Upper lobe of right lung (tissue), 1 donor: ENCODE measurements at regions not wholly inside any gene's neighbourhood (a gene's known extent, or its start where the extent isn't known, plus 50 kb on each side); places are given as distances from the start of the nearest gene placed in this dataset.

Experiments used
- ATAC-seq: fragments of 200-7000 bp; cut with Tn5 transposase; one replicate; pipeline ENCODE4 v1.9.1; 2020; ENCODE audit warnings: mild to moderate bottlenecking, moderate library complexity
- DNase-seq: peaks from one replicate; pipeline ENCODE4 v3.0.0-alpha.2; 2020
- H3K27ac ChIP-seq: fragments of 200-600 bp; one replicate; pipeline ENCODE4 v1.8.0; 2022
- H3K27me3 ChIP-seq: fragments of 200-600 bp; one replicate; pipeline ENCODE4 v1.8.0; 2022; ENCODE audit warnings: mild to moderate bottlenecking
- H3K36me3 ChIP-seq: fragments of 200-600 bp; one replicate; pipeline ENCODE4 v1.8.0; 2022
- H3K4me1 ChIP-seq: fragments of 200-600 bp; one replicate; pipeline ENCODE4 v1.8.0; 2022
- H3K4me3 ChIP-seq: fragments of 200-600 bp; one replicate; pipeline ENCODE4 v1.8.0; 2022; ENCODE audit warnings: mild to moderate bottlenecking
- H3K9me3 ChIP-seq: fragments of 200-600 bp; one replicate; pipeline ENCODE4 v1.8.0; 2022
- CTCF ChIP-seq: fragments of 200-600 bp; IDR thresholded peaks from one replicate; pipeline ENCODE4 v1.8.0; 2022; ENCODE audit warnings: antibody characterized with exemption
- intact Hi-C: fragments of 100-400 bp; cut with DNase I; formaldehyde crosslinking; loops from one replicate; pipeline ENCODE4 v1.11.0; 2022
- donor health status: DM: no; HTN: yes; CAD: no; lungs with severe emphysema.

GRCh38 chr16:86363836-86364618, 146.3 kb upstream of the FOXF1 start:
- Histone ChIP-seq H3K9me3 (no peaks in the 10 kb centered on the region), H3K27me3 (peaks cover 8% of the 10 kb centered on the region), H3K27ac (no peak overlapping the region), H3K4me1 (peaks cover 6% of the 10 kb centered on the region), H3K4me3 (no peak overlapping the region), H3K36me3 (no peaks in the 10 kb centered on the region)
- DNase-seq = no peak
- intact Hi-C loops = no loop called here
- TF ChIP-seq CTCF = no peak
- ATAC-seq = no peak

DNA sequence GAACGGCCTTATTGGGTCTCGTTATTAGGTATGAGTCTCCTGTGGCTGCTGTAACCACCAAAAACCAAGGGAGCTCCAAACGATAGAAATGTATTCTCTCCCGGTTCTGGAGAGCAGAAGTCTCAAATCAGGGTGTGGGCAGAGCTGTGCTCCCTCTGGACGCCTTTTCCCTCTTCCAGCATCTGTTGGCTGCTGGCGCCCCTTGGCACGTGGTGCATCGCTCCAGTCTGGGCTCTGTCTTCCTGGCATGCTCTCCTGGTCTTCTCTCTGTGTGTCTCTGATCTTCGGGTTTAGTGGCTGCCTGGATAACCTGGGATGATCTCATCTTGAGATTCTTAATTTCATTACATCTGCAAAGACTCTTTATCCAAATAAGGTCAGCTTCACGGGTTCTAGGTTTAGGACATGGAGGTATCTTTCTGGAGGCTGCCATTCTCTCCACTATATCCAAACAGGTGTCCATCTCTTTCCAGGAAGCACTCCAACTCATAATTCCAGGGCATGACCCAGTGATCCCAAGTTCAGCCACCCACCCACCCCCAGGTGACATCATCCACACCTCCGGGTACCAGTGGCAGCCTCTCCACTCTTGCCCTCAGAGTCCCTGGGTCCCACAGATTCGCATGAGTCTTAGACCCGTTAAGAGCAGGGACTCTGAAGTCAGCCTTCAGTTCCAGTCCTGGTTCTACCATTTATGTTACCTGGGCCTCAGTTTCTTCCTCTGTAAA, 145.5 kb upstream of the FOXF1 start:
- no peak for DNase-seq
- no peak for ATAC-seq

DNA sequence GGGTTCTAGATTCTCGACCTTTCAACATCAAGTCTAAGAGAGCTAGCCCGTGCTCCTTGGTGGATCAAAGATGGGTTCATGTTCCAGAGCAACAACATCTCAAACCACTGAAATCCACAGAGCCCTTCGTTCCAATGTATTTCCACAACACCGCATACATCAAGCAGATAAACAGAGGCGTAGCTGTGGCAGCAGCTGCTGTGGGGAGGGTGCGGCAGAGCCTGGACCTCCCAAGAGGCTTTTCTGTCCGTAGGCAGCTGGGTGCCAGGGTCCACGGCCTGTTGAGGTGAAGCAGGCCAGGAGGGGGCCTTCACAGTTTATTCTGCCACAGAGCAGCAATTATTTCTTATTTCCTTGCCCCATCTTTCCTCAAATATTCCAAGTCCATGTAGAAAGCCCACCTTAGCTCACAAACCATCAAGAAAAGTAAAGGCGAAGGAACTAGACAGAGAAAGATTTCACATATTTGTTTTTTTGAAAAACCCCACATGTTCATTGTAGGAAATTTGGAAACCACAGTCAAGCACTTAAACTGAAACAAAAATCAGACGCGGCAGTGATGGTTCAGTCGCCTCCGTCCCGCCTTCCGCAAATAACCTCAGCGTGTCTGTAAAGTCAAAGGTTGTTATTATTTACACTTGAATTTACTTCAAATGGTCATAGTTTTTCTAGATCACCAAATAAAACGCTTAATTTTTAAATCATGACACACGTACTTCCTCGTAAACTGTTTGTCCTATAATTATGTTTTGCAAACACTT, 144.6 kb upstream of the FOXF1 start:
- no peak for TF ChIP-seq CTCF
- H3K9me3 ChIP-seq = no peaks in the 10 kb centered on the region
- H3K27ac ChIP-seq = no peak overlapping the region
- intact Hi-C loops = no loop called here
- no peak overlapping the region for H3K4me3 ChIP-seq
- no peaks in the 10 kb centered on the region for H3K36me3 ChIP-seq
- peaks cover 8% of the 10 kb centered on the region for H3K27me3 ChIP-seq
- DNase-seq (no peak), ATAC-seq (no peak)
- peaks cover 6% of the 10 kb centered on the region for H3K4me1 ChIP-seq

More for the DNA sequence above, 145.5 kb upstream of the FOXF1 start:
- intact Hi-C loops = no loop called here
- peaks cover 8% of the 10 kb centered on the region for H3K27me3 ChIP-seq
- no peaks in the 10 kb centered on the region for H3K9me3 ChIP-seq
- H3K4me3 ChIP-seq = no peak overlapping the region
- TF ChIP-seq CTCF = no peak
- H3K4me1 ChIP-seq = peaks cover 6% of the 10 kb centered on the region
- no peak overlapping the region for H3K27ac ChIP-seq
- H3K36me3 ChIP-seq = no peaks in the 10 kb centered on the region

- no peak overlapping the region for H3K27ac ChIP-seq
- no peak for TF ChIP-seq CTCF
- intact Hi-C loops = no loop called here
- no peaks in the 10 kb centered on the region for H3K9me3 ChIP-seq
- peaks cover 4% of the 10 kb centered on the region for H3K27me3 ChIP-seq
- no peaks in the 10 kb centered on the region for H3K36me3 ChIP-seq
- DNase-seq (no peak), ATAC-seq (no peak)
- H3K4me3 ChIP-seq = no peak overlapping the region
- H3K4me1 ChIP-seq = peaks cover 6% of the 10 kb centered on the region
Observed at GRCh38 chr16:86366481-86366880, 143.8 kb upstream of the FOXF1 start.

GRCh38 chr16:86367291-86368072, 142.8 kb upstream of the FOXF1 start:
- TF ChIP-seq CTCF = no peak
- peaks cover 6% of the 10 kb centered on the region for H3K4me1 ChIP-seq
- no peak overlapping the region for H3K27ac ChIP-seq
- DNase-seq (no peak), ATAC-seq (no peak)
- no peaks in the 10 kb centered on the region for H3K36me3 ChIP-seq
- intact Hi-C loops = no loop called here
- H3K27me3 ChIP-seq = peaks cover 7% of the 10 kb centered on the region
- no peak overlapping the region for H3K4me3 ChIP-seq
- no peaks in the 10 kb centered on the region for H3K9me3 ChIP-seq
